Calu3 (cell line): ENCODE measurements at regions not wholly inside any gene's neighbourhood (a gene's known extent, or its start where the extent isn't known, plus 50 kb on each side); places are given as distances from the start of the nearest gene placed in this dataset.

Experiments used
- BruUV-seq: library from RNA; stranded (reverse); fragments of 400-500 nt; replicated peaks from 2 replicates; lab custom pipeline; 2021; lab: Mats Ljungman, UMichigan
- CTCF ChIA-PET: fragments of 300-600 bp; sonication (Branson Sonifier 250); formaldehyde crosslinking; loops from one replicate; lab custom pipeline; 2022; ENCODE audit warnings: antibody characterized with exemption; lab: Charles Lee
- DNase-seq: peaks from one replicate; pipeline ENCODE4 v3.0.0; 2022
- H3K27ac Mint-ChIP-seq: one replicate; pipeline ENCODE4 v1.8.0; 2022; ENCODE audit warnings: mixed read lengths; ENCODE audit not compliant: unreplicated experiment
- H3K27me3 Mint-ChIP-seq: one replicate; pipeline ENCODE4 v1.8.0; 2022; ENCODE audit warnings: mixed read lengths; ENCODE audit not compliant: unreplicated experiment
- H3K36me3 Mint-ChIP-seq: one replicate; pipeline ENCODE4 v1.8.0; 2022; ENCODE audit warnings: mild to moderate bottlenecking, moderate library complexity, mixed read lengths; ENCODE audit not compliant: insufficient read depth, unreplicated experiment
- H3K4me1 Mint-ChIP-seq: one replicate; pipeline ENCODE4 v1.8.0; 2022; ENCODE audit warnings: mild to moderate bottlenecking, low read depth, mixed read lengths; ENCODE audit not compliant: unreplicated experiment
- H3K4me3 Mint-ChIP-seq: one replicate; pipeline ENCODE4 v1.8.0; 2022; ENCODE audit warnings: mild to moderate bottlenecking, low read depth, moderate library complexity, mixed read lengths; ENCODE audit not compliant: unreplicated experiment
- H3K9me3 Mint-ChIP-seq: one replicate; pipeline ENCODE4 v1.8.0; 2022; ENCODE audit warnings: low read depth, mixed read lengths; ENCODE audit not compliant: unreplicated experiment
- intact Hi-C: fragments of 100-400 bp; cut with micrococcal nuclease; formaldehyde crosslinking; loops from one replicate; pipeline ENCODE4 v1.10.0; 2022; ENCODE audit not compliant: unreplicated experiment
- TF ChIP-seq, protein P1 (sequence below): fragments of 200-600 bp; IDR thresholded peaks from one replicate; pipeline ENCODE4 v1.8.0; 2022; ENCODE audit warnings: antibody characterized with exemption; ENCODE audit not compliant: unreplicated experiment

DNA sequence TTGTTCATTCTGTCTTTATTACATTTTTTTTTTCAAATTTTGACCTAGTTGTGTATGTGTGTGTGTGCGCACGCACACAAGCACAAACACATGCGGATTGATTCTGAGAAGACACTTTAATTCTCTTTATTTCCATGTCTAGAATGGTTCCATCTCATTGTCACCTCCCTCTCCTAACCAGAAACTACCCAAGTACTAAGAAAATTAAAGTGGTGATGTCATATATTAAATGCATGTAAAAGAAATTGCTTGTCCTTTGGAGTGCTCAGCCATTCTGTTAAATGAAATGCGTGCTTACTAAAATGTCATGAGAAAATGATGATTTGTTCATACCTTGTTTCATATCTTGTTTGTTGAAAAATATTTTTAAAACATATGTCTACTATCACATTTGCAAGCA, 1297.0 kb upstream of the TENM3 start:
- Mint-ChIP-seq H3K27ac (no peak overlapping the region), H3K27me3 (no peaks in the 10 kb centered on the region), H3K4me1 (no peaks in the 10 kb centered on the region), H3K4me3 (no peak overlapping the region), H3K36me3 (no peaks in the 10 kb centered on the region), H3K9me3 (no peaks in the 10 kb centered on the region)
- DNase-seq, result no peak
- intact Hi-C loops, result loop anchor here (2.0 to 5.0 kb wide), 2 partner anchors 117 to 279 kb away; no protein-coding TSS in a partner anchor
- CTCF ChIA-PET, result no interaction called here
- BruUV-seq, result no TSS peak
- TF ChIP-seq, protein P1, sequence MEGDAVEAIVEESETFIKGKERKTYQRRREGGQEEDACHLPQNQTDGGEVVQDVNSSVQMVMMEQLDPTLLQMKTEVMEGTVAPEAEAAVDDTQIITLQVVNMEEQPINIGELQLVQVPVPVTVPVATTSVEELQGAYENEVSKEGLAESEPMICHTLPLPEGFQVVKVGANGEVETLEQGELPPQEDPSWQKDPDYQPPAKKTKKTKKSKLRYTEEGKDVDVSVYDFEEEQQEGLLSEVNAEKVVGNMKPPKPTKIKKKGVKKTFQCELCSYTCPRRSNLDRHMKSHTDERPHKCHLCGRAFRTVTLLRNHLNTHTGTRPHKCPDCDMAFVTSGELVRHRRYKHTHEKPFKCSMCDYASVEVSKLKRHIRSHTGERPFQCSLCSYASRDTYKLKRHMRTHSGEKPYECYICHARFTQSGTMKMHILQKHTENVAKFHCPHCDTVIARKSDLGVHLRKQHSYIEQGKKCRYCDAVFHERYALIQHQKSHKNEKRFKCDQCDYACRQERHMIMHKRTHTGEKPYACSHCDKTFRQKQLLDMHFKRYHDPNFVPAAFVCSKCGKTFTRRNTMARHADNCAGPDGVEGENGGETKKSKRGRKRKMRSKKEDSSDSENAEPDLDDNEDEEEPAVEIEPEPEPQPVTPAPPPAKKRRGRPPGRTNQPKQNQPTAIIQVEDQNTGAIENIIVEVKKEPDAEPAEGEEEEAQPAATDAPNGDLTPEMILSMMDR, result no peak

DNA sequence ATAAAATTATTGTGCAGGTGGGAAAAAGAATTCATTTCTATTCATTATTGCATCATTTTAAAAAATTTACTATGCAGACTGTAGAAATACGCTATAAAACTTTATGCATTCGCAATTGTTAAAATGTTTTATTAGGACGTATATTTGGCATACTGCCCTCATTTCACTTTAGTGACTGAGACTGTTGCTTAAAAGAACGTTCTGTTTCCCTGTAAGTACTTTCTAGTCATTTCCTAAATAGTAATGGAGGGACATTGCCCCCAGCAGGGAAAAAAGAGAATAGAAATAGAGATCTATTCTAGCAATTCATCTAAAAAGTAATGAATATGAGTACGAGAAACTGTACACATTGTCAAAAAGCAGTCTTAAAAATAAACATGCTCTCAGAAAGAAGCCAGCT, 1295.8 kb upstream of the TENM3 start:
- no peaks in the 10 kb centered on the region for H3K4me1 Mint-ChIP-seq
- no peak for DNase-seq
- no peaks in the 10 kb centered on the region for H3K27me3 Mint-ChIP-seq
- no TSS peak for BruUV-seq
- TF ChIP-seq, protein P1, result no peak
- H3K27ac Mint-ChIP-seq, result no peak overlapping the region
- CTCF ChIA-PET, result no interaction called here
- no peaks in the 10 kb centered on the region for H3K36me3 Mint-ChIP-seq
- no peak overlapping the region for H3K4me3 Mint-ChIP-seq
- no peaks in the 10 kb centered on the region for H3K9me3 Mint-ChIP-seq
- intact Hi-C loops, result loop anchor here (2.0 to 5.0 kb wide), 2 partner anchors 119 to 280 kb away; no protein-coding TSS in a partner anchor

DNA sequence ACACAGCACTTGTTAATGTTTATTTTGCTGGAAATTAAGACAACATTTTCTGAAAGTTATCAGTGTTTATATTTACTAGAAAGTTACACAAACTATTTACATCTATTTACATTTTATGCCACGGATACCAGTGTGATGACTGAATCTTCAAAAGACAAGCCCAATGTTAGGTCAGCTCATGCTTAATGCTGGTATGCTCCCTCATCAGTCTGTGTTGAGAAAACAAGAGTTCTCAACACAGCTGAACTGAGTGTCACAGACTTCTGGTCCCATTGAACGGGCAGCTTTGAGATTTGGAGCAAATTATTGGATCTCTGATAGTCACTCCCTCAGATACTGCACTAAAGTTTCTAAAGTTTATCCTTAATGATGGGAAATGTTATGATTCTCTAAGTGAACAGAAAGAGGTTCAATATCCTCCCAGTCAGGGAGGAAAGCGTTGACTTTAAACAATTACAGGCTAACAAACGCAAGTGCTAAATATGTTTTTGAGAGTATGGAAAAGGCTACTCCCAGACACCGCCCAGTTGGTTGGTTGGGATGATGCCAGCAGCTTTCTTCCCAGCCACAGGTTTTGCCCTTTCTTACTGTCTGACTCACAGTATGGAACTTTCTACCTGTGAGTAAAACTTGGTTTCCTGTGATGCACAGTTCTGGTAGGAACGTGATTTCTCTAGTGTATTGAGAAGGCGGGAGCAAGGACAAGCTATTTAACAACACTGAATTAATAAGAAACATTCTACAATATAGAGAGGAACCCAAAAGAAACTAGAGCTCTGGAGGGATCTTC, 1293.6 kb upstream of the TENM3 start:
- CTCF ChIA-PET, result no interaction called here
- no peak for DNase-seq
- TF ChIP-seq, protein P1, result no peak
- H3K4me3 Mint-ChIP-seq, result no peak overlapping the region
- H3K9me3 Mint-ChIP-seq, result no peaks in the 10 kb centered on the region
- H3K4me1 Mint-ChIP-seq, result no peaks in the 10 kb centered on the region
- intact Hi-C loops, result loop anchor here (5.0 kb wide), 1 partner anchor 282 kb away; no protein-coding TSS in a partner anchor
- BruUV-seq, result no TSS peak
- no peaks in the 10 kb centered on the region for H3K36me3 Mint-ChIP-seq
- no peak overlapping the region for H3K27ac Mint-ChIP-seq
- H3K27me3 Mint-ChIP-seq, result no peaks in the 10 kb centered on the region

DNA sequence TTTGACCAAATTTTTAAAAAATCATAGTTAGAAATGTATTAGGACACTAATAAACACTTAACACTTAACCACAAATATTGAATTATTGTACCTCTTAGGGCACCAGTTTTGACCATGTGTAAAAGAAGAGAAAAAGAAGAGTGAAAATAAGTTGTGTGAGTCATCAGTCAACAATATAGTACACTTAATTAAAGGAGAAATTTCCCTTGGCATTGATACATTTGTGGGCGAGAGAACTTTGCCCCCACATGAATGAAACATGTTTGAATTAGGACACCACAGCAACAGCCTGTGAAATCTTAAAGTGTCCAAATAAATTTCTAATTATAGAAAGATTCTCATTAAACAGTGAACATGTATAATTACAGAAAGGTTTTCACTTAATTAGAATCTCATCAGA, 1292.8 kb upstream of the TENM3 start:
- H3K27ac Mint-ChIP-seq, result no peak overlapping the region
- no TSS peak for BruUV-seq
- H3K36me3 Mint-ChIP-seq, result no peaks in the 10 kb centered on the region
- intact Hi-C loops, result no loop called here
- no peaks in the 10 kb centered on the region for H3K27me3 Mint-ChIP-seq
- no peaks in the 10 kb centered on the region for H3K4me1 Mint-ChIP-seq
- DNase-seq, result no peak
- H3K9me3 Mint-ChIP-seq, result no peaks in the 10 kb centered on the region
- H3K4me3 Mint-ChIP-seq, result no peak overlapping the region
- CTCF ChIA-PET, result no interaction called here
- TF ChIP-seq, protein P1, result no peak
